SK-N-SH treated with all-trans-retinoic acid at 6 μM for 48 hours (cell line): ENCODE measurements at regions not wholly inside any gene's neighbourhood (a gene's known extent, or its start where the extent isn't known, plus 50 kb on each side); places are given as distances from the start of the nearest gene placed in this dataset.

Experiments
- ATAC-seq: fragments of 200-7000 bp; cut with Tn5 transposase; 3 replicates; pipeline ENCODE4 v1.9.1; 2020; ENCODE audit warnings: mild to moderate bottlenecking, moderate library complexity
- ARNTL ChIP-seq: fragments of 450-650 bp; formaldehyde crosslinking; IDR thresholded peaks from 2 replicates; pipeline ENCODE4 v1.5.0; 2020; ENCODE audit warnings: low read depth, mild to moderate bottlenecking, moderate library complexity, borderline replicate concordance
- BACH2 ChIP-seq: fragments of 250-450 bp; sonication (Bioruptor Pico); IDR thresholded peaks from 2 replicates; pipeline ENCODE4 v1.9.0; 2021; ENCODE audit warnings: mild to moderate bottlenecking, borderline replicate concordance
- CREB5 ChIP-seq: fragments of 250-450 bp; sonication (Bioruptor Pico); IDR thresholded peaks from 2 replicates; pipeline ENCODE4 v1.5.1; 2020; ENCODE audit warnings: low read depth, mild to moderate bottlenecking, moderate library complexity
- CSDC2 ChIP-seq: fragments of 250-450 bp; sonication (Bioruptor Pico); IDR thresholded peaks from 2 replicates; pipeline ENCODE4 v1.5.0; 2020; ENCODE audit warnings: mild to moderate bottlenecking, moderate library complexity
- GLIS3 ChIP-seq: fragments of 250-450 bp; sonication (Bioruptor Pico); IDR thresholded peaks from 2 replicates; pipeline ENCODE4 v1.5.0; 2020; ENCODE audit warnings: mild to moderate bottlenecking, moderate library complexity
- OSR1 ChIP-seq: fragments of 250-450 bp; sonication (Bioruptor Pico); IDR thresholded peaks from 2 replicates; pipeline ENCODE4 v1.8.0; 2022; ENCODE audit warnings: moderate library complexity, mild to moderate bottlenecking, inconsistent platforms
- PATZ1 ChIP-seq: fragments of 250-450 bp; sonication (Bioruptor Pico); IDR thresholded peaks from 2 replicates; pipeline ENCODE4 v1.8.0; 2020; ENCODE audit warnings: mild to moderate bottlenecking, moderate library complexity, borderline replicate concordance
- POU6F1 ChIP-seq: fragments of 250-450 bp; sonication (Bioruptor Pico); IDR thresholded peaks from 2 replicates; pipeline ENCODE4 v1.8.0; 2021; ENCODE audit warnings: low read depth, mild to moderate bottlenecking, moderate library complexity, borderline replicate concordance
- RARB ChIP-seq: fragments of 250-450 bp; sonication (Bioruptor Pico); IDR thresholded peaks from 2 replicates; pipeline ENCODE4 v1.8.0; 2021; ENCODE audit warnings: mild to moderate bottlenecking, moderate library complexity
- SNAI2 ChIP-seq: fragments of 250-450 bp; sonication (Bioruptor Pico); IDR thresholded peaks from 2 replicates; pipeline ENCODE4 v1.5.0; 2020; ENCODE audit warnings: mild to moderate bottlenecking, moderate library complexity
- TCF4 ChIP-seq: fragments of 250-450 bp; sonication (Bioruptor Pico); IDR thresholded peaks from 2 replicates; pipeline ENCODE4 v1.8.0; 2021; ENCODE audit warnings: mild to moderate bottlenecking, moderate library complexity, borderline replicate concordance
- TSHZ2 ChIP-seq: fragments of 250-450 bp; sonication (Bioruptor Pico); IDR thresholded peaks from 2 replicates; pipeline ENCODE4 v1.5.0; 2020; ENCODE audit warnings: mild to moderate bottlenecking, moderate library complexity
- ZC3H10 ChIP-seq: fragments of 250-450 bp; sonication (Bioruptor Pico); IDR thresholded peaks from 2 replicates; pipeline ENCODE4 v1.5.1; 2021; ENCODE audit warnings: mild to moderate bottlenecking, moderate library complexity
- ZNF565 ChIP-seq: fragments of 450-650 bp; formaldehyde crosslinking; conservative IDR thresholded peaks from 2 replicates; pipeline ENCODE4 v1.5.0; 2020; ENCODE audit warnings: low read depth, mild to moderate bottlenecking, moderate library complexity
- ZNF70 ChIP-seq: fragments of 450-650 bp; formaldehyde crosslinking; IDR thresholded peaks from 2 replicates; pipeline ENCODE4 v1.5.0; 2020; ENCODE audit warnings: mild to moderate bottlenecking, moderate library complexity
- ZNF8 ChIP-seq: fragments of 450-650 bp; formaldehyde crosslinking; IDR thresholded peaks from 2 replicates; pipeline ENCODE4 v1.5.0; 2020; ENCODE audit warnings: mild to moderate bottlenecking, moderate library complexity
- TF ChIP-seq, protein P1 (sequence below): fragments of 250-450 bp; sonication (Bioruptor Pico); IDR thresholded peaks from 2 replicates; pipeline ENCODE4 v1.5.1; 2021; ENCODE audit warnings: mild to moderate bottlenecking, moderate library complexity

DNA sequence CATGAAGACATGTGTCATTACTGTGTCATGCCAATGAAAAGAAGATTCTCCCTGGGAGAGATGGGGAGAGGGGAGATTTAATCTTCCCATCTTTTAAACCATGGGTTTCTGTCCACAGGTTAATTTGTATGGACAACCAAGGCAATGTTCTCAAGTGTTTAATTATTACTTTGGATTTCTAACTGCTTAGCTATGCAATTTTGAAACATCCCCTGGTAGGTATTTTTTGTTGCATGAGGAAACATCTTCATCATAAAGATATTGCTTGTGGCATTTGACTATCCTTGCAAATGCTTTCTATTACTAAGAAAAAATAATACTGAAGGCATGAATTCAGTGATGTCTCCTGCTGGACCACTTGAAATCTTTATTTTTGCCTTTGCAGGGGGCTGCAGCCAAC, 326.6 kb upstream of the TPM1 start:
- ATAC-seq: no peak
- TF ChIP-seq SNAI2 (CRISPR knock-in tag): no peak
- TF ChIP-seq ZNF565 (CRISPR knock-in tag): no peak
- no peak for TF ChIP-seq TCF4 (CRISPR knock-in tag)
- no peak for TF ChIP-seq CSDC2 (CRISPR knock-in tag)
- no peak for TF ChIP-seq ARNTL (CRISPR knock-in tag)

DNA sequence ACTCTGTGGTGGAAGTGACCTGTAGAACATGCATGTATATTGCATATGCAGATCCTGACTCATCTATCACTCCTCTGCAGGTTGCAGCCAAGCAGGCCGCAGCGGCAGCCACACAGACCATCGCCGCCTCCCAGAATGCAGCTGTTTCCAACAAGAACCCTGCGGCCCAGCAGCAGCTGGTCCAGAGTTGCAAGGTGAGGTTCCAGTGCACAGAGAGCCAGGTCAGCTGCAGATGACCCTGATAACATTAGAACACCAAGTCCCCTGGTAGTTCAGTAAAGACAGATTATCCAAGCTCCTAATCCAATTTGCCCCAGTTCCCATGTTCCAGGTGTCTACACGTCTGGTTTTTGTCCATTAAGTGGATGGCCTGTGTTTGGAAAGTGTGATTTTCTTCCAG, 325.1 kb upstream of the TPM1 start:
- no peak for ATAC-seq
- TF ChIP-seq, protein P1, sequence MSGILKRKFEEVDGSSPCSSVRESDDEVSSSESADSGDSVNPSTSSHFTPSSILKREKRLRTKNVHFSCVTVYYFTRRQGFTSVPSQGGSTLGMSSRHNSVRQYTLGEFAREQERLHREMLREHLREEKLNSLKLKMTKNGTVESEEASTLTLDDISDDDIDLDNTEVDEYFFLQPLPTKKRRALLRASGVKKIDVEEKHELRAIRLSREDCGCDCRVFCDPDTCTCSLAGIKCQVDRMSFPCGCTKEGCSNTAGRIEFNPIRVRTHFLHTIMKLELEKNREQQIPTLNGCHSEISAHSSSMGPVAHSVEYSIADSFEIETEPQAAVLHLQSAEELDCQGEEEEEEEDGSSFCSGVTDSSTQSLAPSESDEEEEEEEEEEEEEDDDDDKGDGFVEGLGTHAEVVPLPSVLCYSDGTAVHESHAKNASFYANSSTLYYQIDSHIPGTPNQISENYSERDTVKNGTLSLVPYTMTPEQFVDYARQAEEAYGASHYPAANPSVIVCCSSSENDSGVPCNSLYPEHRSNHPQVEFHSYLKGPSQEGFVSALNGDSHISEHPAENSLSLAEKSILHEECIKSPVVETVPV (CRISPR knock-in tag): no peak
- no peak for TF ChIP-seq ARNTL (CRISPR knock-in tag)
- TF ChIP-seq, all 23 proteins: peak for 0

DNA sequence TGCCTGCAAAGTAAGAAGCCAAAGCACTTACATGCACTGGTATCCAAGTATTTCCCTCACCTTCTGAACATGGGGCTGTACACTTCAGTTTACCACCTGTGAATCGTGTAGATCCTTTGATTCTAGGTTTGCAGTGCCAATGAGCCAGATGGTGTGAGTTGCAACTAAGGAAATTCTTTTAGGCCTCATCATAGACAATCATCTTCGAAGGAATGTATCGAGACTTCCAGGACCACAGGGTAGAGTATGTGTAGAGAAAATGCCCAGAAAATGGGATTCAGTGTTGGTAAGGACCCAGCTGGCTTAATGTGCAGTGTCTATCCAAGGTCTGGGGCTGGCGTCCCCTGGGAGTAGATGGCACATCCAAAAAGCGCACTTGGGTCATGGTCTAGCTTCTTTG, 323.2 kb upstream of the TPM1 start:
- TF ChIP-seq, protein P1 (CRISPR knock-in tag): no peak
- TF ChIP-seq ZC3H10 (CRISPR knock-in tag): no peak
- TF ChIP-seq ZNF565 (CRISPR knock-in tag): no peak
- no peak for TF ChIP-seq ZNF8
- TF ChIP-seq RARB: no peak
- TF ChIP-seq ZNF70 (CRISPR knock-in tag): no peak
- TF ChIP-seq OSR1 (CRISPR knock-in tag): no peak
- no peak for TF ChIP-seq ARNTL (CRISPR knock-in tag)
- no peak for TF ChIP-seq GLIS3 (CRISPR knock-in tag)
- TF ChIP-seq CREB5 (CRISPR knock-in tag): no peak
- TF ChIP-seq, all 23 proteins: peak for 0
- ATAC-seq: peak; percentile 81

DNA sequence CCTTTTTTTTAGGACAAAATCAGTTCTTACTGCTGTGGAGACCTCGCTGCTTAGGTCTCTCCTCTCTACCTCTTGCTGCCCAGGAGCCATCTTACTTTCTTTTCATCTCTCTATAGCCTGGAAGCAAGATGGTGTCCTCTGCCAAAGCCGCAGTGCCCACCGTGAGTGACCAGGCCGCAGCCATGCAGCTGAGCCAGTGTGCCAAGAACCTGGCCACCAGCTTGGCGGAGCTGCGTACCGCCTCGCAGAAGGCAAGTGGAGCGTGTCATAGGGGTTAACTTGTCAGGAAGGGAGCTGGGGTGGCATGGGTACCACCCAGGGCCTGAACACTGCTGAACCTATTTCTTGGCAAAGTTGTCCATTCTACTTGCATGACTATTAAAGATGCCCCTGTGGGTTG, 320.3 kb upstream of the TPM1 start:
- no peak for TF ChIP-seq CREB5 (CRISPR knock-in tag)
- TF ChIP-seq CSDC2 (CRISPR knock-in tag): no peak
- no peak for TF ChIP-seq ZC3H10 (CRISPR knock-in tag)
- no peak for TF ChIP-seq TSHZ2 (CRISPR knock-in tag)
- no peak for TF ChIP-seq PATZ1
- TF ChIP-seq ZNF8: no peak
- no peak for TF ChIP-seq ZNF70 (CRISPR knock-in tag)
- TF ChIP-seq ARNTL (CRISPR knock-in tag): no peak
- TF ChIP-seq RARB: no peak
- no peak for TF ChIP-seq POU6F1 (CRISPR knock-in tag)
- no peak for TF ChIP-seq BACH2 (CRISPR knock-in tag)
- TF ChIP-seq SNAI2 (CRISPR knock-in tag): no peak
- TF ChIP-seq GLIS3 (CRISPR knock-in tag): no peak
- no peak for TF ChIP-seq OSR1 (CRISPR knock-in tag)
- TF ChIP-seq, all 23 proteins: peak for 0
- no peak for ATAC-seq
